GM15510 (cell line): ENCODE measurements at regions not wholly inside any gene's neighbourhood (a gene's known extent, or its start where the extent isn't known, plus 50 kb on each side); places are given as distances from the start of the nearest gene placed in this dataset.

Experiments used
- POLR2A ChIP-seq: IDR thresholded peaks from 3 replicates; pipeline ENCODE4 v1.6.1; 2011; ENCODE audit warnings: borderline replicate concordance; ENCODE audit not compliant: insufficient read length; ENCODE audit errors: extremely low read depth

GRCh38 chr3:194079702-194080172 lies 56.2 kb upstream of the HES1 start:
- TF ChIP-seq POLR2A = no peak

DNA sequence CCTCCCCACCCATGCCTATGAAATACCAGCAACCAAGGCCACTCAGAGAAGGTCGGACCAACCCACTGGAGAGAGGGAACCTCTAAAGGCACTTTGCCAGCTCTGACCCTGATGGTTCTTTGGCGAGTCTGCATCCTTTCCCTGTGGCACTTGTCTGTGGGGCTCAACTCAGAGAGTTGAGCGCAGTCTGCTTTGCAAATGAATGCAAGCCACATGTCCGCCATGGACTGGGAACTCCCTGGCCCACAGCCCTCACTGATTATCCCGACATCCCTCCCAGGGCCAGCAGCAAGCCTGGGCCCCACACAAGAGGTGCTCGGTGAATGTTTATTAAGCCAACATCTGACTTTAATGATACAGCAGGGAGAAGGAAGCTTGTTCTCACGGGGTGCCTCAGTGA lies 55.5 kb upstream of the HES1 start:
- TF ChIP-seq POLR2A = no peak

DNA sequence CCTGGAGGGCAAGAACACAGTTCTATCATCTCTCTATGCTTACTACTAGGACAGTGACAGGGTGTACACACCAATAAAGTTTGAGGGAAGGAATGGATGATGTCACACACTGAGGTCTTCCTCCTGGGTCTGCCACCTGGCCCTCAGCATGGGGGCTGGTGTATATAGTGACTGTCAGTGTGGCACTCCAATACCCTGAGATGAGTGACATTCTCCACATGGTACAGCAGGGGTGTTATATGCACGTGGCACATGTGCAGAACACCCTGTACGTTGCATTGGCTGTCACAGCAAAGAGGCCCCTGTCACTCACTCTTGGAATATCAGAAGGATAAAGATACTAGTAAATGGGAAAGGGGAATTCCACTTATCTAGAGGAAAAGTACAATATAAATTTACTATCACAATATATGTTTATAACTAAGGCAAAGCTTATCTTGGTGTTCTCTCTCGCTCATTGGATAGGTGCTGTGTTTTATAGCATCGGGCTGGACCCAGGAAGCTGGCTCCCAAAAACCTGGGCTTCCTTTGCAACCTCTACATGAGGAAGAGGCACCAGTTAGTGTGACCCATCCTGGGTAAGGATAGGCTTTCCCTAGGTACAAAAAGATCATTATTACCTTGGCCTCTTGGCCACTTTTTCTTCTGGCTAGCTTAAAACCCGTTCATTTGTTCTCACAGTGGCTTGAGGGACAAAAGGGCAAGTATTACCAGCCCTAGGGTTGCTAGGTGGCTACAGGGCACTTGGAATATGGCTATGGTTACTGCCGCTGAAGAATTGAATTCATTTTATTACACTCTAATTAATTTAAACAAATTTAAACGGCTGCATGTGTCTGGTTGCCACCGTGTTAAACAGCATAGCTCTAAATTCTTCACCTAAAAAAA lies 54.8 kb upstream of the HES1 start:
- no peak for TF ChIP-seq POLR2A

- no peak for TF ChIP-seq POLR2A
Observed at GRCh38 chr3:194081826-194082225, 54.1 kb upstream of the HES1 start.

- no peak for TF ChIP-seq POLR2A
Observed at GRCh38 chr3:194082743-194083636, 53.0 kb upstream of the HES1 start.

- no peak for TF ChIP-seq POLR2A
Observed at GRCh38 chr3:194083637-194084224, 52.2 kb upstream of the HES1 start.

DNA sequence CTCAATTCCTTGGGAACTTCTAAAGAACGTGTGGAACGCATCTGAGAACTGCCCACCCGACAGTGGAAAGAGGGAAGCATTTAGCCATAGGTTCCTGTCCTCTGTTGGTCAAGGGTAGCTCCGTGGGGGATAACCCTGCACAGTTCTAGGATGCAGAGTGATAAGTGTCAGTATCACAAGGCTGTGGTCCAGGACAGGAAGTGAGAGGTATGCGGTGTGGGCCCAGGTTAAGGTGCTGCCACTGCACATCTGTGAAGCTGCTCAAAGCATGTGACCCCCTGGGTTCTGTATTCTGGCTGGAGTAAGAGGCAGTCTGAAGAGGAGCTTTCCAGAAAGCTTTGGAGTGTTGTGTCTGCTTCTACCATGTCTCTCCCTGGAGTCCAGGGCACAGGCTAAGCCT lies 51.7 kb upstream of the HES1 start:
- TF ChIP-seq POLR2A = no peak
